Mucosa of descending colon (tissue), 3 donors: ENCODE measurements at regions not wholly inside any gene's neighbourhood (a gene's known extent, or its start where the extent isn't known, plus 50 kb on each side); places are given as distances from the start of the nearest gene placed in this dataset.
"Not testable (repeated sequence)": the region's sequence is repeated elsewhere in the genome, so short reads cannot be mapped to it uniquely, and the experiment has no call there.

Experiments used
- ATAC-seq: fragments of 200-7000 bp; cut with Tn5 transposase; one replicate; pipeline ENCODE4 v1.9.1; 2020; ENCODE audit warnings: mild to moderate bottlenecking, moderate library complexity
- DNase-seq, 3 donors: peaks; one replicate each; pipeline ENCODE4 v3.0.0-alpha.2; 2020
- H3K36me3 ChIP-seq: fragments of 200-600 bp; one replicate; pipeline ENCODE4 v1.8.0; 2021; ENCODE audit warnings: low read depth, mild to moderate bottlenecking
- H3K4me1 ChIP-seq: fragments of 200-600 bp; one replicate; pipeline ENCODE4 v1.8.0; 2021; ENCODE audit warnings: low read depth, mild to moderate bottlenecking
- H3K4me3 ChIP-seq: fragments of 200-600 bp; one replicate; pipeline ENCODE4 v1.8.0; 2021; ENCODE audit warnings: mild to moderate bottlenecking
- H3K9me3 ChIP-seq: fragments of 200-600 bp; one replicate; pipeline ENCODE4 v1.8.0; 2021; ENCODE audit warnings: mild to moderate bottlenecking
- intact Hi-C, 2 donors: fragments of 100-400 bp; cut with DNase I in 1 of 2; cut with micrococcal nuclease in 1 of 2; formaldehyde crosslinking; loops; one replicate each; pipeline versions ENCODE4 v1.11.0 to v1.11.1; 2022; cut with DNase I, micrococcal nuclease
- TF ChIP-seq, protein P1 (sequence below): fragments of 200-600 bp; IDR thresholded peaks from one replicate; pipeline ENCODE4 v1.8.0; 2022; ENCODE audit warnings: antibody characterized with exemption, mild to moderate bottlenecking
- donor health status: DM: no; HTN: no; CAD: no; lungs with moderate emphysema.
- donor health status: DM: no; HTN: no; CAD: no.
- donor health status: DM: no; HTN: yes; CAD: no.

DNA sequence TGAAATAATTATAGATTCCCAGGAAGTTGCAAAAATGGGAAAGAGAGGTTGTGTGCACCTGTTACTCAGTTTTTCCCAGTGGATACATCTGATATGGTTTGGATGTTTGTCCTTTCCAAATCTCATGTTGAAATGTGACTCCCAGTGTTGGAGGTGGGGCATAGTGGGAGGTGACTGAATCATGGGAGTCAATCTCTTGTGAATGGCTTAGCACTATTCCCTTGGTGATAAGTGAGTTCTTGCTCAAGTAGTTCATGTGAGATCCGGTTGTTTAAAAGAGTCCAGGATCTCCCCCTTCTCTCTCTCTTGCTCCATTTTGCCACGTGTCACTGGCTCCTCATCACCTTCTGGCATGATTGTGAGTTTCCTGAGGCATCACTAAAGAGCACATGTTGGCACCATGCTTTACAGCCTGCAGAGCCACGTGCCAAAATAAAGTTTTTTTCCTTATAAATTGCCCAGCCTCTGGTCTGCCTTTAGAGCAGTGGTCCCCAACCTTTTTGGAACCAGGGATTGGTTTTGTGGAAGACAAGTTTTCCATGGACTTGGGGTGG is 149.2 kb downstream of the RAMP3 start:
- no peak for DNase-seq
- TF ChIP-seq, protein P1, sequence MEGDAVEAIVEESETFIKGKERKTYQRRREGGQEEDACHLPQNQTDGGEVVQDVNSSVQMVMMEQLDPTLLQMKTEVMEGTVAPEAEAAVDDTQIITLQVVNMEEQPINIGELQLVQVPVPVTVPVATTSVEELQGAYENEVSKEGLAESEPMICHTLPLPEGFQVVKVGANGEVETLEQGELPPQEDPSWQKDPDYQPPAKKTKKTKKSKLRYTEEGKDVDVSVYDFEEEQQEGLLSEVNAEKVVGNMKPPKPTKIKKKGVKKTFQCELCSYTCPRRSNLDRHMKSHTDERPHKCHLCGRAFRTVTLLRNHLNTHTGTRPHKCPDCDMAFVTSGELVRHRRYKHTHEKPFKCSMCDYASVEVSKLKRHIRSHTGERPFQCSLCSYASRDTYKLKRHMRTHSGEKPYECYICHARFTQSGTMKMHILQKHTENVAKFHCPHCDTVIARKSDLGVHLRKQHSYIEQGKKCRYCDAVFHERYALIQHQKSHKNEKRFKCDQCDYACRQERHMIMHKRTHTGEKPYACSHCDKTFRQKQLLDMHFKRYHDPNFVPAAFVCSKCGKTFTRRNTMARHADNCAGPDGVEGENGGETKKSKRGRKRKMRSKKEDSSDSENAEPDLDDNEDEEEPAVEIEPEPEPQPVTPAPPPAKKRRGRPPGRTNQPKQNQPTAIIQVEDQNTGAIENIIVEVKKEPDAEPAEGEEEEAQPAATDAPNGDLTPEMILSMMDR: no peak
- Histone ChIP-seq H3K4me1 (no peaks in the 10 kb centered on the region), H3K4me3 (no peak overlapping the region), H3K9me3 (peaks cover 8% of the 10 kb centered on the region), H3K36me3 (no peaks in the 10 kb centered on the region)
- intact Hi-C loops: no loop called here
- no peak for ATAC-seq

DNA sequence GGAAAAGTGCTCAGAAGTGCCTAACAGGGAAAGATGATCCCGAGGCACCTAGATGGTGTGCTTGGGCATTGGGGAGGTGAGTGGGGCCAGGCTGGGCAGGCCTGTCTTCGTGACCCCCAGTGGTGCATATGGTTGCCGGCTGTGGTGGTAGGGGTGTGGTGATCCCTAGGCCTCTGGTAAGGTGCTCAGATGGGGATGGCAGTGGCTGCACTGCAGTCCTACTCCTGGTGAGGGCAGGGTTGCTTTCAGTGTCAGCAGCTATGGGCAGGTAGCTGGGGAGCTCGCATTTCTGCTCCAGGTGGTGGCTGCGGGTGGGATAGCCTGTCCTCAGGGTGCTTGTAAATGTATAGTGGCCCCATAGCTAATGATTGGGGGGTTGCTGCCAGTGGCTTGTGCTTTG is 154.0 kb downstream of the RAMP3 start:
- no peaks in the 10 kb centered on the region for H3K36me3 ChIP-seq
- DNase-seq: no peak
- H3K4me1 ChIP-seq: no peaks in the 10 kb centered on the region
- ATAC-seq: no peak
- H3K4me3 ChIP-seq: no peak overlapping the region
- intact Hi-C loops: no loop called here
- peaks cover 13% of the 10 kb centered on the region for H3K9me3 ChIP-seq
- TF ChIP-seq, protein P1: no peak

DNA sequence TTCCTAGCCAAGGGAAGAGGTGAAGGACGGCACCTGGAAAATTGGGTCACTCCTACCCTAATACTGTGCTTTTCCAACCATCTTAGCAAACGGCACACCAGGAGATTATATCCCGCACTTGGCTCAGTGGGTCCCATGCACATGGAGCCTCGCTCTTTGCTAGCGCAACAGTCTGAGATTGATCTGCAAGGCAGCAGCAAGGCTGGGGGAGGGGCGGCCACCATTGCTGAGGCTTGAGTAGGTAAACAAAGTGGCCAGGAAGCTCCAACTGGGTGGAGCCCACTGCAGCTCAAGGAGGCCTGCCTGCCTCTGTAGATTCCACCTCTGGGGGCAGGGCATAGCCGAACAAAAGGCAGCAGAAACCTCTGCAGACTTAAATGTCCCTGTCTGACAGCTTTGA is 157.9 kb downstream of the RAMP3 start:
- H3K36me3 ChIP-seq, intact Hi-C loops, DNase-seq, H3K4me1 ChIP-seq, H3K9me3 ChIP-seq, ATAC-seq, H3K4me3 ChIP-seq: not testable (repeated sequence)

GRCh38 chr7:45324683-45325237 is 167.2 kb downstream of the RAMP3 start:
- intact Hi-C loops: no loop called here
- H3K4me1 ChIP-seq: no peaks in the 10 kb centered on the region
- no peaks in the 10 kb centered on the region for H3K9me3 ChIP-seq
- H3K4me3 ChIP-seq: no peak overlapping the region
- ATAC-seq (no peak), DNase-seq (no peak)
- TF ChIP-seq, protein P1: no peak
- H3K36me3 ChIP-seq: no peaks in the 10 kb centered on the region

GRCh38 chr7:45325378-45325777 is 167.8 kb downstream of the RAMP3 start:
- no peaks in the 10 kb centered on the region for H3K9me3 ChIP-seq
- DNase-seq (no peak), ATAC-seq (no peak)
- TF ChIP-seq, protein P1: no peak
- intact Hi-C loops: no loop called here
- H3K36me3 ChIP-seq: no peaks in the 10 kb centered on the region
- no peak overlapping the region for H3K4me3 ChIP-seq
- no peaks in the 10 kb centered on the region for H3K4me1 ChIP-seq

GRCh38 chr7:45328403-45328981 is 170.9 kb downstream of the RAMP3 start:
- Histone ChIP-seq H3K36me3 (no peaks in the 10 kb centered on the region), H3K4me1 (no peaks in the 10 kb centered on the region), H3K9me3 (peaks cover 6% of the 10 kb centered on the region), H3K4me3 (no peak overlapping the region)
- ATAC-seq: no peak
- TF ChIP-seq, protein P1: no peak
- no peak for DNase-seq
- intact Hi-C loops: no loop called here
